ENCODE measurements at regions not wholly inside any gene's neighbourhood (a gene's known extent, or its start where the extent isn't known, plus 50 kb on each side); places are given as distances from the start of the nearest gene placed in this dataset.

GRCh38 chr9:16102154-16102553 lies 549.3 kb downstream of the CCDC171 start:
- TF ChIP-seq CTCF (IDR thresholded peaks at IDR 0.05) (no peak), EP300 (IDR thresholded peaks at IDR 0.05) (no peak)

All from ovary (tissue), 3 donors.